GM18909 (cell line): ENCODE measurements at regions not wholly inside any gene's neighbourhood (a gene's known extent, or its start where the extent isn't known, plus 50 kb on each side); places are given as distances from the start of the nearest gene placed in this dataset.

Source experiments
- ATAC-seq: cut with Tn5 transposase; IDR thresholded peaks from one replicate; pipeline ENCODE4 v1.9.1; 2021; ENCODE audit warnings: mild to moderate bottlenecking; ENCODE audit not compliant: unreplicated experiment, poor library complexity

DNA sequence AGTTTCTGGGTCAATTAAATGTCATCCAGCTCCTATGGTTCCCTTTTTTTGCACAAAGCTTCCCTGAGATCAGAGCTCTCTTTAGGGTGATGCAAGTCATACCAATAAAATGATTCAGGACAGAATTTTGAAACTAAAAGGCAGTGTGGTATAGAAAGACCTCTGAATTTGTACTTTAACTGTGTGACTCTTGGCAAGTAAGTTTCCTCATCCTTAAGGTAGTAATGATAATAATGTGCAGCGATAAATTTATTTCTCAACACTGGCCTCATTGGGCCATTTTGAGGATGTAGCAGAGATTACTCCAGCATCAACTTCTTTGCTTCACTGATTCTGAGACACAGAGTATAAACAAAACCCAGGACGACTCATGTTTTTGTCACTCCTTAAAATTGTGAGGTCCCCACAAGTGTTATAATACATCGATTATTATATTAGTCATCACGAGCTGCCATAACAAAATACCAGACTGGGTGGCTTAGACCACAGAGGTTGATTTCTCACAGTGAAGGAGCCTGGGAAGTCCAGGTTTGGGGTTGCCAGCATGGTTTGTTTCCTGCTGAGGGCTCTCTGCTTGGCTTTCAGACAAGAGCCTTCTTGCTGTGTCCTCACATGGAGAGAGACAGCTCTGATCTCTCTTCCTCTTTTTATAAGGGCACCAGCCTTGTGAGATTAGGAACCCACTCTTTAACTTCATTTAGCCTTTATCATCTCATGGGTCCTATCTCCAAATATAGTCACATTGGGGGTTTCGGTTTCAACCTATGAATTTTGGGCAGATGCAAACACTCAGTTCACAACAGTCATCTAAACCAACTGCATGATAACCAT lies 293.0 kb downstream of the ZNF608 start:
- ATAC-seq = peak; percentile 98

DNA sequence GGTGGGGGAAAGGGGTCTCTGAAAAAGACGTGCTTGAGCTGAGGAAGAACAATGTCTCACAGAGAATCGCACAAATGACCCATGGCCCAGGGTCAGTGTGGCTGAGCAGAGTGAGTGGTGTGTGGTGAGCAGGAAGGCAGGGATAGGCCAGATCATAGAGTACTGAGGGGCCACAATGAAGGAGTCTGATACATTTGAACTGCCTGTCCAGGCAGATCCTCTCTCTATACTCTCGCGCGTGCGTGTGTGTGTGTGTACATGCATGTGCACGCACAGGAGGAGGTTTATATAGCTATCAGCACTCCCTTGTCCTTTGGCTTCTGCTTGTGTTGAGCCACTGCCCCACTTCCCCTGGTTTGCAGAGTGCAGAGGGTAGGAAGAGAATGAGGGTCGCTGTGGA lies 294.0 kb downstream of the ZNF608 start:
- ATAC-seq = no peak

DNA sequence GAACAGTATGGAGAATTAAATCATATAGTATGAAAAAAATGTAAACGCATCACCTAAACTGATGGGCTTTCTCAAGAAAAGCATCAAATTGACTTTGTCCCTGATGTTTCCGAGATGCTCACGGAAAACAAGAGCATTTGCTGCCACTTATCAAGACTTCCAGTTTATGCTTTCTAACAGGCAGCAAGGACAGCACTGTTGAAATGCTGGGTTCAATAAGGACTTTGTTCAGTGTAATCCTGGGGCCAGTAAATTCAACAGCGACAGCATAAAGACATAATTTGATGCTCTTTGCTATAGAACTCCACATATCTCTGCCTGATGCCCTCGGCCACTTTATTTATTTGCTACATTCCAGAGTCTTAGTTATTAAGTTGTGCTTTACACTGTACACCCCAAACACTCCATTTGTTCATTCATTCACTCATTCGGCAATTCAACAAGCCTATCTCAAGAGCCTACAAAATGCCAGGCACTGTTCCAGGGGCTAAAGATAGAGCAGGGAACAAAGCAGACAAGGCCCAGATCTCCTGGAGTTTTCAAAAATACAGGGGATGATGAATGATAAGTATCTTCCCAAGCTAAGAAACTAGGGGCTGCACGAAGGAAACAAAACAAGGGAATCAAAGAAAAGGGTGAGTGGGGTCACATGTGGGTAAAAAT lies 294.6 kb downstream of the ZNF608 start:
- ATAC-seq = no peak

DNA sequence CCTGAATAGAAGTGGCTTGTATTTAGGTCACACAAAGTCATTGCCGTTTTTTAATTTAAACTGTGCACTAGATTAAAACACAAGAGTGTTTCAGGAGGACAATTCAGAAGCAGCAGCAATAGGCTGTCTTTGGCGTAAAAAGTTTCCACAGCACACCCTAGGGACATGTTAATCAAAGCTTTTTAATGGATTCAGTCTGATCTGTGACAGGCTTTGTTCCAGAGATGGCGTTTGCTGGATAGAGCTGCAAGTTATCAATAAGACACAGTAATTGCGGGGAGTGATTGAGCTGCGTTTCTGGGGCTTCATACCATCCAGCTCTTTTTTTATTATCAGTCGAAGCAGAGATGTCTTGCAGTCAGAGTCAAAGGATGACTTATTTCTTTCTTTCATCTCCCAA lies 300.3 kb downstream of the ZNF608 start:
- ATAC-seq = no peak

DNA sequence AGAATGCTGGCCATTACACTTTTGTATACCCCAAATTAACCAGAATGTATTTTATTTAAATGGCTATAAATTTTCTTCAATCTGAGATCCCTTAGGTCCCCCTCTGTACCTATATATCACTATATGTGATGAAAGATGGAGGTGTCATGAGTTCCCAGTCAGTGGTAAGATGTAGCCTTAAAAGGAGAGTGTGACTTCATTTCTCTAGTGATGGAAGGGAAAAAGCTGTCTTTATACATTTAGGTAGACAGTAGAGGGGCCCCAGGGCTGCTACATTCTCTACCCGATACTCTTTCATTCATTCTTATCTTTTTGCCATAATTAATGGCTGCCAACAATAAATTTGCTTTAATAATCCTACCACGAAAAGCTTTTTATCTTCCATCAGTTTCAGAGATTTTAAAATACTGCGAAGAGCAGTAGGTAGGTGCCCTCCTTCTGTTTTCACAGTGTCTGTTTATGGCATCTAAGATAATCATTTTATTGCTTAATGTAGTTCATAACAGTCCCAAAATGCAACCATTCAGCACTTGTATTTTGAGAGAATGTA lies 301.3 kb downstream of the ZNF608 start:
- ATAC-seq = no peak

DNA sequence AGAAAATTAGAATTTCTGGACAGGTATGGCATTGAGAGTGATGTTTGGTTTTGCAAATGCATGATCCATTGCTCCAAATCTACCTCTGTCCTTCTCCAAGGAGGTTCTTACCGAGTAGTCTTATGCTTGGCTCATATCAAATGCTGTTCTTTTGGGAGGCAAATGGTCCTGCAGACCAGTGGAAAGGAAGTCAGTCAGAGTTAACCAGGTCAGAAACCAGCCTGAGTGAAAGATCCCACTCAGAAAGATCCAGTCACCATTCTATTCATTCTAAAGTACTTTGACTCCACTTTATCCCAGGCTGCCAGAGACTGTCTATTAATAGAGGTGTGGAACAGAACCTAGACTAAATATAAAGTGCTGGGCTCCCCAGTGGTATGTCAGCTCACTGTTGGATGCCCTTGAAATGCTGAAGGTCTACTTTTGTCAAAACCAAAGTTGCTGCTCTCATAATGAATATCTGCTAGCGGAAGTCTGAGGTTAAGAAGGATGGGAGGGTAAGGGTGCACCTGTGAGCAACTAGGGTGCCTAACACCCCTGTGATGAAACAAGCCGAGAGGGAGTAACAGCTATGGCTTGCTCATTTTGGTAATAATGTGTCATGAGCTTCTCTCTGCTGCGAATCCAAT lies 302.2 kb downstream of the ZNF608 start:
- peak; percentile 100 for ATAC-seq

DNA sequence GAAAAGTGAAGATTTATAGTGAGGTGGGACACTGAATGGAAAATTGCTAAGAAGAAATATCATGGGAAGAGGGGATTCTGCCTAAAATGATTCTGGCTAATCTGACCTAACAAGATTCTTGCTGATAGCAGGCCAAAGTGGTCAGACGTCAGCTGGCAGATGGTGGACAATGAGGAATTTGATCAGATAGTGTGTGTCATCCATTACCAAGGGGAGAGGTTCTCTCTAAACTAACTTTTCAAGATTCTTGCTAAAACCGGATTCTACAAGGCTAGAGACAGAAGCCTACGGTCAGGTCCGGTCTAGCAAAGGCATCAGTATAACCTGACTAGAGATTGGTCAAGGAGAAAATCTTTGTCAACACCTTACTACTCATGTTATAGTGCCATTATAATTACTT lies 306.0 kb downstream of the ZNF608 start:
- no peak for ATAC-seq

DNA sequence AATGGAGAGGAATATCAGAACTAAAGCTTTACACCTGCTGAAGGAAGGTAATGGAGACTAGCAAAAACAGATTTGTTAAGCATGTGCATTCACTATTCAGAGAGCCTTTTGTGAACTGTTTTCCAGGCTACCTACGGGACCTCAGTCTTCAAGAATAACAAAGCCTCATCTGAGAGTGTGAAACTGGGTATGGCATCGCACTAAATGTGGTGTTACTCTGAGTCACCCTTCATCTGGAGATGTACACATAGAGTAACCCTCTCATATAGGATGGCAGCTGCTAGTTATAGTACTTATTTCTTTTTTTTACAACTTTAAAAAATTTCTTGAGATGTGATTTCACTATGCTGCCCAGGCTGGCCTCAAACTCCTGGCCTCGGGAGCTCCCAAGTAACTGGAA lies 306.8 kb downstream of the ZNF608 start:
- ATAC-seq = no peak

DNA sequence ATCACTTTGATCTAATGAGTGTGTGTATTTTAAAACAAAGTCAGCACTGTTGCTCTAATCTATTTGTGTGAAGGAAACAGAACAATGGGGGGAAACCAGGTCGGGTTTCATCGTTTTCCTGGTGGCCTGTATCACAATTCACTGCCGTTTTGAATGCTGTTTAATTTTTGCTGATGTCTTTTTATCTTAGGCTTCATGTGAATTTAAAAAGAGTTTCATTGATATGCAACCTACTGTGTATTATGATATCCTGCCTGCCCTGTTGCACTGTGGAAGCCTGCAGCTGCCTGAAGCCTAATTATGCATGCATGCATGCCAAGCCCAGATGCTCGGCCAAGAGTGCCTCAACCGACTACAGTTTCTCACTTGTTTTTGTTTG lies 307.5 kb downstream of the ZNF608 start:
- ATAC-seq = no peak

DNA sequence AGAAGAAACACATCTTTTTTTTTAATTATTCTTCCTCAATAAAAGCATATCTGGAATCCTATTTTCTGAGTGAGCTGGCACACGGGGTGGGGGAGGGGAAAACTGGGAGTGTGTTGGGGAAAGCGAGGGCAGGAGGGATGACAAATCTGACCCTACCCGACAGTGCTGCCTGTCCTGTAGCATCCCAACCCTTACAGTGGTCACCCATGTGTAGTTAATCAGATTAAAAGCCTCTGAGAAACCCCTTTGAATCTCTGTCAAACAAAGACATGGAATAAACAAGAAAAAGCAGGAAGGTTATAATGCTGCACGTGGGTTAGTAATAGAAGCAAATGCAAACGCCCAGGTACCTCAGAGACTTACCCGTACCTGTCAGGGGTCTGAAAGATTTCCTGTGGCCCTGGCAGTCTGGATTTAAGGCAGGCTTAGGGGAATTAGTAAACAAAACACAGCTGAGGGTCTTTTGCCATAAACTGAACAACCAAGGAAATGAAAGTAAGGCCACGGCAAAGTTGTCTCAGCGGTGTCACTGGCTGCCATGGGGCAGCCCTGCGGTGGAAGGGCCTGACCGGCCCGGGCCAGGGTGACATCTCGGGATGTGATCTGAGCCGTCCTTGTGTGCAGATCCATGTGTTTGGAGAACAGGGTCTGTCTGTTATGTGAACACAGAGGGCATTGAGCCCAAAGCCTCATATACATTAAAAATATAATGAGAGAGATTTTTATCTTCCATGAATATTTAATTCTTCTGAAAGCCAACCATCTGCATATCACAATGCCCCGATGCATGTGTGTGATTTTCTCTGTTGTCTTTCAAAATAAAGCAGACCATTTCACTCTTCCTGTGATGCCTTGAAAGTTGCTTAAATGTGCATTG lies 308.2 kb downstream of the ZNF608 start:
- ATAC-seq = no peak

DNA sequence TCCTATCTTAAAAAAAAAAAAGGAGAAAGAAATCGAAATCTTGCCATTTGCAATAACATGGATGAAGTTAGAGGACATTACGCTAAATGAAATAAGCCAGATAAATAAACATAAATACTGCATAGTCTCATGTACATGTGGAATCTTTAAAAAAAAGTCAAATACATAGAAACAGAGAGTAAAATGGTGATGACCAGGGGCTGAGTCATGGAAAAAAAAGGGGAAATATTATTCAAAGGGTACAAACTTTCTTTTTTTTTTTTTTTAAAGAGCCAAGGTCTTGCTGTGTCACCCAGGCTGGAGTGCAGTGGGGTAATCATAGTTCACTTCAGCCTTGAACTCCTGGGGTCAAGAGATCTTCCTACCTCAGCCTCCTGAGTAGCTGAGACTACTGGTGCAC lies 310.1 kb downstream of the ZNF608 start:
- no peak for ATAC-seq

DNA sequence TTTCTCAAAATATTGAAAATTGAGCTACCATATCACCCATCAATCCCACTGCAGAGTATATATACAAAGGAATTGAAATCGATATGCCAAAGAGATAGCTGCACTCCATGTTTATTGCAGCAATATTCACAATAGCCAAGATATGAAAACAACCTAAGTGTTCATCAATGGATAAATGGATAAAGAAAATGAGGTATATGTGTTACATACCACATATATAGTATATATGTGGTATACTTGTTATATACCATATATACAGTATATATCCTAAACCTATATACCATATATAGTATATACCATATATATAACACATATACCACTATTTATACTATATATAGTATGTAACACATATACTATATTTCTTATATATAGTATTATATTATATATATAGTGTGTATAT lies 313.3 kb downstream of the ZNF608 start:
- no peak for ATAC-seq

DNA sequence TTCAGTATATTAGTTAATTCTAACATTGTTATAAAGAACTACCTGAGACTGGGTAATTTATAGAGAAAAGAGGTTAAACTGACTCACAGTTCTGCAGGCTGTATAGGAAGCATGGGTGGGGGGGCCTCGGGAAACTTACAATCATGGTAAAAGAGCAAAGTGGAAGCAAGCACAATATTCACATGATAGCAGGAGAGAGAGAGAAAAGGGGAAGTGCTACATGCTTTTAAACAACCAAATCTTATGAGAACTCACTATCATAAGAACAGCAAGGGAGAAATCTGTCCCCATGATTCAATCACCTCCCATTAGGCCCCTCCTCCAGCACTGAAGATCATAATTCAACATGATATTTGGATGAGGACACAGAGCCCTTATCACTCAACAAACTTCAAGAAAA lies 324.9 kb downstream of the ZNF608 start:
- ATAC-seq = no peak

DNA sequence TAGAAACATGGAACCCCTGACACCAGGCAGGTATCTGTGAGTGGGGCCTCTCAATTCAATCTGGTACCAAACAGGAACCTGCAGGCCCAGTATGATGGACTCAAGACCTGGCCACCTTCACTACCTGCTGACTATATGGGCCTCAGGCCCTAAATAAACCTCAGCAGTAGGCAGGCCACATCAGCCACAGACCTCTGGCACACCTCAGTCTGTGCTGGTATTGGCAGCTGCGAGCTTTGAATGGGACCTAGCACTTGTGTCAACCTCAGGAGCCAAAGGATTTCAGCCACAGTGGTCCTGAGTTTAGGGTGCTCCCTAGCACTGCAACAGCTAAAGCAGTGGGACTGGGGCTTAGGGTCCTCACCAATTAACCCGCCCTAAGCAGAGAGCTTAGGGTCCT lies 325.5 kb downstream of the ZNF608 start:
- ATAC-seq = no peak

DNA sequence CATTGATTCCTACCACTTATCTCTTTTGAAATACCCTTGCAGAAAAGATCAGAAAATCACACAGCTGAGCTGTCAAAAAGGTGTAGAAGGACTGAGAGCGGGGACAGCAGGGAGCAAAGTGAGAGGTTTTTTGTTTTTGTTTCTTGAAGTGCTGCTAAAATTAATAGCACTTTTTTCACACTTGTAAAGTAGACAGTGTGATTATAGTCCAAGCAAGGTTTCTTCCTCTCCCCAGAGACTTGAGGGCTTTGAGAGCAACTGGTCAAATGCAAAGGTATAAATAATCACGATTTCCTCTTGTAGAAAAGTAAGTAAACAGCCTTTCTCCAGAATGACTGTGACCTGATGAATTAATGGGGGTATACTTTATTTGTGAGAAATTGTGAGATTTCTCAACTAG lies 326.9 kb downstream of the ZNF608 start:
- ATAC-seq = no peak

DNA sequence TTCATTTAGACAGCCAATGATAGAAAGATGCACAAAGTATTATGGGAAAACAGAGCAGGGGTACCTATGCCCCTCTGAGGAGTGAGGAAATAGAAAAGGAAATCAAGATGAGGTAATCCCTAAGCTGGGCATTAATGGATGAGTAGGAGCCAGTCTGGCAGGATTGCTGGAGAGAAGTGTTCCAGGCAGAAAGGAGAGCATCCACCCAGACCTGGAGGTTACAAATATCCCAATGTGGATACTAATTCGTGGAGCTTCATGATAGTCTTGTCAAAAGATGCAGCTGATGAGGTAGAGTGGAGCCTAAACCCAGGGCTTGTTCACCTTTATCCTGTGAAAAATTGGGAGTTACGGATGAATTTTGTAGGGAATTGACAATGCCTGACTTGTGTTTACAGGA lies 328.0 kb downstream of the ZNF608 start:
- no peak for ATAC-seq

DNA sequence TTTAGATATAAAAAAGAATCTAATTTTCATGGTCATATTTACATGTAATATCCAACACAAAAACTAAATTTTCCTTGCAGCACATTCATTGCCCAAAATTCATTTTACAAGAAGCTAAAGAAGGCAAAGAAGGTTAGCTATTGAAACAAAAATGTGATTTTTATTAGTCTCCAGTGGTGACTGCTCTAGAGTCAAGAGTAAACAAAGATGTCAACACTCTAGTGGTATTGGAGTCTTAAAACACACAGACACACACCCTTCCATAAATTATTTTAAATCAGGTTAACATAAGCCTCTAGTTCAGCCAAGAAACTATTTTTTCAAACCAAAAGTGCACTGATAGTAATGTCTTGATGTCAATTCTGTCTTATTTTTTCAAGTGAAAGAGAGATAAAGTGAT lies 329.2 kb downstream of the ZNF608 start:
- ATAC-seq = no peak

DNA sequence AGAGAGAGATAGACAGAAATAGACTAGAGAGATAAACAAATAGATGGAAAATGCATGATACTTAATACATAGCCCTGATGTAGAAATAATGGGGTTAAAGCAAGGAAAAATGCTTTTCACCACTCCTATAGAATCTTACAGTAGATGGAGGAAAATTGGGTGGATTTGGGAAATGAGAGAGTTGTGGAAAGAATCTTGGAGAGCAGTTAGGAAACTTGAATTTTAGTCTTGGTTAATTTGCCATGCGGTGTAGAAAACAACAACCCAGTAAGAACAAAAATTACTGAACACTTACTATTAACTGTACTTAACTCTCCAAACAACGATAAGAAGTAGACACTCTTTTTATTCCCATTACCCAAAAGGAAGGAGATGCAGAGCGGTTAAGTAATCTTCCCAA lies 329.8 kb downstream of the ZNF608 start:
- ATAC-seq = no peak

DNA sequence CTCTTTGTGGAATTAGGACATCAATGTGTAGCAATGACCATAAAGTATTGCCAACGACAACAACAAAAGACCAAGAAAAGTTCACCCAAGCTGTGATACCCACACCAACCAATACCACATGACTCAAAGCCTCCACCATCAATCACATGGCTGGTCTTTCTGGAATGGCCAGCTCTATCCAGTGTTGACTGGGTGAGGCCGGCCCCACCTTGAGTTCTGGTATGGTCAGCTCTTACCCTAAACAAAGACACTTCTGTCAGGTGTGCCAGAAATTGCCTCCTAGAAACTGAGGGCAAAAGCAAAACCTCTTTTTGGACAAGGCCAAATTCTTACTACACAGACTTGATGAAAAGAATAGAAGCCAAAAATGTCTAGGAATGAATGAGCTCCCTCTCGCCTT lies 331.5 kb downstream of the ZNF608 start:
- ATAC-seq = no peak
